Transverse colon (tissue), 4 donors: ENCODE measurements at regions not wholly inside any gene's neighbourhood (a gene's known extent, or its start where the extent isn't known, plus 50 kb on each side); places are given as distances from the start of the nearest gene placed in this dataset.

ENCODE experiments used
- DNase-seq: peaks from one replicate; pipeline ENCODE4 v3.0.0-alpha.2; 2019
- H3K27ac ChIP-seq, 4 donors: fragments of 200-600 bp; sonication (generic); 2 replicates each; pipeline ENCODE4 v1.5.1; 2016 to 2018; ENCODE audit warnings: inconsistent platforms in 4 of 4
- H3K27me3 ChIP-seq: fragments of 200-600 bp; sonication (generic); 2 replicates; pipeline ENCODE4 v1.5.1; 2017; ENCODE audit warnings: inconsistent platforms
- H3K36me3 ChIP-seq, 4 donors: fragments of 200-600 bp; sonication (generic); 2 replicates each; pipeline ENCODE4 v1.5.1; 2017 to 2019; ENCODE audit warnings: inconsistent platforms in 4 of 4
- H3K4me1 ChIP-seq, 4 donors: fragments of 200-600 bp; sonication (generic); 2 replicates each; pipeline ENCODE4 v1.5.1; 2017 to 2020; ENCODE audit warnings: inconsistent platforms in 4 of 4
- H3K4me3 ChIP-seq, 4 donors: fragments of 200-600 bp; sonication (generic); 1 replicate in 1 of 4; 2 replicates in 3 of 4; pipeline versions ENCODE4 v1.5.1 to v1.6.1; 2017 to 2019; ENCODE audit warnings: inconsistent platforms in 4 of 4
- H3K9me3 ChIP-seq, 2 donors: fragments of 200-600 bp; sonication (generic); 2 replicates each; pipeline ENCODE4 v1.5.1; 2017 to 2019; ENCODE audit warnings: inconsistent platforms in 2 of 2
- EP300 ChIP-seq: sonication (generic); formaldehyde crosslinking; IDR thresholded peaks from one replicate; pipeline ENCODE4 v1.6.1; 2017; ENCODE audit warnings: antibody characterized with exemption, low read depth
- POLR2A ChIP-seq: fragments of 450-650 bp; IDR thresholded peaks from one replicate; pipeline ENCODE4 v1.6.1; 2016; ENCODE audit warnings: antibody characterized with exemption, mild to moderate bottlenecking, moderate library complexity
- POLR2AphosphoS5 ChIP-seq, 3 donors: sonication (generic); formaldehyde crosslinking; IDR thresholded peaks; one replicate each; pipeline ENCODE4 v1.6.1; 2016; ENCODE audit warnings: antibody characterized with exemption in 3 of 3
- WGBS, 2 donors: methylation state at CpG; one replicate each; pipeline ENCODE4 v1.1.5; 2018; ENCODE audit warnings: low coverage in 1 of 2; 5-methylcytosine and 5-hydroxymethylcytosine counted together
- in situ Hi-C, 4 donors: fragments of 200-750 bp; cut with MboI; loops; one replicate each; pipeline versions ENCODE4 v1.15.0 to v1.15.1; 2017; ENCODE audit warnings: low sequenced_read_pairs in 3 of 4, low pct_ligation_motif_present in 1 of 4, low pct_unique_long_range_greater_than_20kb in 1 of 4
- intact Hi-C: fragments of 100-400 bp; cut with DNase I; formaldehyde crosslinking; loops from one replicate; pipeline ENCODE4 v1.15.1; 2023; ENCODE audit warnings: low total_unique reads
- TF ChIP-seq, protein P1 (sequence below), 5 experiments: fragments of 200-600 bp in 3 of 5; fragments of 450-650 bp in 2 of 5; sonication (generic) in 3 of 5; IDR thresholded peaks; 1 replicate in 2 of 5; 2 replicates in 3 of 5; pipeline ENCODE4 v1.5.1; 2016 to 2017; ENCODE audit warnings: antibody characterized with exemption in 5 of 5, inconsistent platforms in 3 of 5, mild to moderate bottlenecking in 2 of 5, moderate library complexity in 1 of 5

DNA sequence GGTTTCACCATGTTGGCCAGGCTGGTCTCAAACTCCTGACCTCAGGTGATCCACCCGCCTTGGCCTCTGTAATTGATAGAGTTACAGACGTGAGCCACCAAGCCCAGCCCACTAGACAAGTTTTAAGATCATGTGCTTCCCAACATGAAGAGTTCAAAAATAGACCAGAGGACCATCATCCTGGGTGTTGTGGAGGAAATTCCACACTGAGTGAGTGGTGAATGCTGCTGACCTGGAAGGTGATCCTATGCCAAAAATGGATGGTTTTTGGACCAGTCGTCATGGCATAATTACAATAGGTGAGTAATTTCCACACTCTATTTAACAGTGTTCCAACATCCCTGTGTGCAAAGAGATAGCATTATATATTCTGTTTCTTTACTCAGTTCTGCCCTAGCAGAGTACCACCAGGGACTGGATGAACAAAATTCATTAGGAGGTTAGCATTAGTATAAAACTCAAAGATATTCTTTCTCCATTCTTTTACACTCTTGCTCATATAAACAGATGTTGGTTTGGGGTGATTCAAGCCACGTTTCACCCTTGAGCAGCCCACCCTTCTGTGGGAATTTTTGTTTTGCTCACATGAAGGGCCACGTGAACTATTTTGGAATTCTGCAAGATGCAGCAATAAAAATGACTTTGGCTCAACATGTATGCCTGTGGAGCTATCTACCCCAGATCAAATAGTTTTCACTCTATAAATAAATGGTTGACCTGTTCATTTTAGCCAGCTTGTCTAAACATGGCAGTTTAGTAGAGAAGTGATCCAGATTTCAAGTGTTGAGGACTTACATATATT is 206.2 kb upstream of the TCF21 start:
- no peak for DNase-seq
- Histone ChIP-seq H3K4me1 (peaks cover 0 to 6% (median 2%) of the 10 kb centered on the region in 4 donors), H3K27ac (no peak overlapping the region), H3K36me3 (no peaks in the 10 kb centered on the region), H3K4me3 (no peak overlapping the region), H3K9me3 (no peaks in the 10 kb centered on the region), H3K27me3 (no peaks in the 10 kb centered on the region)
- intact Hi-C loops (no loop called here), in situ Hi-C loops (no loop called here)
- TF ChIP-seq POLR2AphosphoS5 (IDR thresholded peaks at IDR 0.05) = no peak
- no peak for TF ChIP-seq EP300
- TF ChIP-seq, protein P1, sequence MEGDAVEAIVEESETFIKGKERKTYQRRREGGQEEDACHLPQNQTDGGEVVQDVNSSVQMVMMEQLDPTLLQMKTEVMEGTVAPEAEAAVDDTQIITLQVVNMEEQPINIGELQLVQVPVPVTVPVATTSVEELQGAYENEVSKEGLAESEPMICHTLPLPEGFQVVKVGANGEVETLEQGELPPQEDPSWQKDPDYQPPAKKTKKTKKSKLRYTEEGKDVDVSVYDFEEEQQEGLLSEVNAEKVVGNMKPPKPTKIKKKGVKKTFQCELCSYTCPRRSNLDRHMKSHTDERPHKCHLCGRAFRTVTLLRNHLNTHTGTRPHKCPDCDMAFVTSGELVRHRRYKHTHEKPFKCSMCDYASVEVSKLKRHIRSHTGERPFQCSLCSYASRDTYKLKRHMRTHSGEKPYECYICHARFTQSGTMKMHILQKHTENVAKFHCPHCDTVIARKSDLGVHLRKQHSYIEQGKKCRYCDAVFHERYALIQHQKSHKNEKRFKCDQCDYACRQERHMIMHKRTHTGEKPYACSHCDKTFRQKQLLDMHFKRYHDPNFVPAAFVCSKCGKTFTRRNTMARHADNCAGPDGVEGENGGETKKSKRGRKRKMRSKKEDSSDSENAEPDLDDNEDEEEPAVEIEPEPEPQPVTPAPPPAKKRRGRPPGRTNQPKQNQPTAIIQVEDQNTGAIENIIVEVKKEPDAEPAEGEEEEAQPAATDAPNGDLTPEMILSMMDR (IDR thresholded peaks at IDR 0.05) = no peak
- TF ChIP-seq POLR2A = no peak
- 20 to 50% methylated on average over 2 to 5 of the region's 5 CpGs for WGBS, 2 donors

DNA sequence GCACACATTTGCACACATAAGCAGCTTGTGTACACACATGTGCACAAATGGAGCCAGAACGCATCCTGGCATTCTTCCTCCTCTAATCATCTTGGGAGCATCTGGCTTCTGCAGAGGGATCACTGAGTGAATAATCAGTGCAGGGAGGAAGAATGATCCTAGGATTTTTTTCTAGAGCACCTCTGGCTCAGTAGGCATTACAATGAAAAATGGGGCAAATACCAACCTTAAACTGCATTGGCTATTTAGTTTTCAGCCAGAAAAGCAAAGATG is 205.7 kb upstream of the TCF21 start:
- no peaks in the 10 kb centered on the region for H3K9me3 ChIP-seq
- H3K4me3 ChIP-seq = no peak overlapping the region
- WGBS, 2 donors = 52% methylated on average over 1 of the region's 1 CpG; no CpG with 5 or more reads in 1 of the 2 donors
- no peak for TF ChIP-seq POLR2AphosphoS5 (IDR thresholded peaks at IDR 0.05)
- TF ChIP-seq, protein P1 (IDR thresholded peaks at IDR 0.05) = no peak
- TF ChIP-seq EP300 = no peak
- no peak for TF ChIP-seq POLR2A
- no peak overlapping the region for H3K27ac ChIP-seq
- intact Hi-C loops (no loop called here), in situ Hi-C loops (no loop called here)
- H3K27me3 ChIP-seq = no peaks in the 10 kb centered on the region
- H3K36me3 ChIP-seq = no peaks in the 10 kb centered on the region
- peaks cover 0 to 6% (median 2%) of the 10 kb centered on the region in 4 donors for H3K4me1 ChIP-seq
- DNase-seq = no peak

DNA sequence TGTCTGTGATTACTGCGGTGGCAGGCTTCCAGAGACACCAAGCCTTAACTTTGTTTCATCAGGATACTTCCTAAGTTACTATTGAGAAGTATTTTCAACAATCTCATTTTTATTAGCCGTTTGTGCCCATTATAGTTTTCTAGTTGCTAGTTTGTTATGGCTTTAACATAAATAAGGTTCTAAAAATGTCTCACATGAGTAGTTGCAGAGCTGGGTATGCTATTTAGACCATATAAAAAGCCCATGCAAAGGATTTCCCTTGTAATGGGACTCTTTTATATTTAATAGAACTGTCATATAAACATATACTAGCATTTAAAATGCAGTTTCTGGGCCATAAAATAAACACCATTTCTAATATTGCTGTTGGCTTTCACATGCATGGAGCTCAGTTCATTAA is 205.3 kb upstream of the TCF21 start:
- 43 to 56% methylated on average over 2 of the region's 2 CpGs for WGBS, 2 donors
- TF ChIP-seq, protein P1 (IDR thresholded peaks at IDR 0.05) = no peak
- TF ChIP-seq EP300 (no peak), POLR2A (no peak), POLR2AphosphoS5 (IDR thresholded peaks at IDR 0.05) (peak in 1 of 3 donors; percentile 11)
- H3K4me1 ChIP-seq = peaks cover 0 to 6% (median 2%) of the 10 kb centered on the region in 4 donors
- no peak overlapping the region for H3K4me3 ChIP-seq
- H3K9me3 ChIP-seq = no peaks in the 10 kb centered on the region
- in situ Hi-C loops (no loop called here), intact Hi-C loops (no loop called here)
- no peaks in the 10 kb centered on the region for H3K36me3 ChIP-seq
- no peak for DNase-seq
- no peaks in the 10 kb centered on the region for H3K27me3 ChIP-seq
- no peak overlapping the region for H3K27ac ChIP-seq

DNA sequence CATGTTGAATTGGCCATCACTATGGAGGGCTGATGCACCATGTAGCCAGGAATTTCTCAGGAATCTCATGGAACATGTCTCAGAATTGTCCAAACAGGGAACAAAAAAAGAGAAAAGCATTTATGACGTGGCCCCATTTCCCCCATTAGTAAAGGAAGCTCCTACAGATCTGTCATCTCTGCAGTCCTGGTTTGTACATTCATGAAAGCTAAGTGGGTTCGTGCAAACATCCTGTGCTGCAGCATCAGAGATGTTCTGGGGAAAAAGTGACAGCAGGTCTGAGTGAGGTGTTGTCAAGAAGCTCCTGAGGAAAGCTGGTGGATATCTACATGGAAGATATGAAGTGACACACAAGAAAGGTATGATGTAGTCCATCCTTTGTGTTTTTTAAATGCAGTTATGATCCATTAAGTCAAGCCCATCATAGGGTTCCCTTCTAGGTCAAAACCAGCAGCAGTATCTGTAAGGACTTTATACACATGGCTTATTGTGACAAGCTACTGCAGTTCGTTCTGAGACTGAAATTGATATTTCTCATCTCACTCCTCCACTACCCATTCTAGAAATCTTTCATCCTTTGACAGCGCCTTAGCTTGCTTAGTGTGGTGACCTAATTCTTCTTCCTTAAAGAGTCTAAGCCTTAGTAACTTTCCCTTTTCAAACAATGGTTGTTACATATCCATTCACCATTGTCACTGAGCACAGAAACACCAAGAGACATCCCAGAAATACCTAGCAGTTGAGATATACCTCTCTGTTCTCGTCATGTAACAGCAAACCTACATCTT is 200.0 kb upstream of the TCF21 start:
- Histone ChIP-seq H3K4me1 (peaks cover 0 to under 1% (median 0%) of the 10 kb centered on the region in 4 donors), H3K36me3 (no peaks in the 10 kb centered on the region), H3K9me3 (no peaks in the 10 kb centered on the region), H3K27me3 (no peaks in the 10 kb centered on the region), H3K4me3 (no peak overlapping the region), H3K27ac (no peak overlapping the region)
- no peak for DNase-seq
- no peak for TF ChIP-seq POLR2AphosphoS5 (IDR thresholded peaks at IDR 0.05)
- TF ChIP-seq, protein P1 (IDR thresholded peaks at IDR 0.05) = no peak
- intact Hi-C loops (no loop called here), in situ Hi-C loops (no loop called here)
- WGBS, 2 donors = 54 to 60% methylated on average over 4 to 5 of the region's 5 CpGs
